ENCODE measurements at regions not wholly inside any gene's neighbourhood (a gene's known extent, or its start where the extent isn't known, plus 50 kb on each side); places are given as distances from the start of the nearest gene placed in this dataset.
"Not testable (repeated sequence)": the region's sequence is repeated elsewhere in the genome, so short reads cannot be mapped to it uniquely, and the experiment has no call there.

- TF ChIP-seq, protein P1, sequence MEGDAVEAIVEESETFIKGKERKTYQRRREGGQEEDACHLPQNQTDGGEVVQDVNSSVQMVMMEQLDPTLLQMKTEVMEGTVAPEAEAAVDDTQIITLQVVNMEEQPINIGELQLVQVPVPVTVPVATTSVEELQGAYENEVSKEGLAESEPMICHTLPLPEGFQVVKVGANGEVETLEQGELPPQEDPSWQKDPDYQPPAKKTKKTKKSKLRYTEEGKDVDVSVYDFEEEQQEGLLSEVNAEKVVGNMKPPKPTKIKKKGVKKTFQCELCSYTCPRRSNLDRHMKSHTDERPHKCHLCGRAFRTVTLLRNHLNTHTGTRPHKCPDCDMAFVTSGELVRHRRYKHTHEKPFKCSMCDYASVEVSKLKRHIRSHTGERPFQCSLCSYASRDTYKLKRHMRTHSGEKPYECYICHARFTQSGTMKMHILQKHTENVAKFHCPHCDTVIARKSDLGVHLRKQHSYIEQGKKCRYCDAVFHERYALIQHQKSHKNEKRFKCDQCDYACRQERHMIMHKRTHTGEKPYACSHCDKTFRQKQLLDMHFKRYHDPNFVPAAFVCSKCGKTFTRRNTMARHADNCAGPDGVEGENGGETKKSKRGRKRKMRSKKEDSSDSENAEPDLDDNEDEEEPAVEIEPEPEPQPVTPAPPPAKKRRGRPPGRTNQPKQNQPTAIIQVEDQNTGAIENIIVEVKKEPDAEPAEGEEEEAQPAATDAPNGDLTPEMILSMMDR (IDR thresholded peaks at IDR 0.05; ENCODE audit: partially characterized antibody, unreplicated experiment): no peak
- Mint-ChIP-seq H3K27ac (ENCODE audit: unreplicated experiment) (no peak overlapping the region), H3K27me3 (ENCODE audit: unreplicated experiment) (no peaks in the 10 kb centered on the region)
Measured at GRCh38 chr1:197985351-197985750, 68.2 kb downstream of the LHX9 start.

DNA sequence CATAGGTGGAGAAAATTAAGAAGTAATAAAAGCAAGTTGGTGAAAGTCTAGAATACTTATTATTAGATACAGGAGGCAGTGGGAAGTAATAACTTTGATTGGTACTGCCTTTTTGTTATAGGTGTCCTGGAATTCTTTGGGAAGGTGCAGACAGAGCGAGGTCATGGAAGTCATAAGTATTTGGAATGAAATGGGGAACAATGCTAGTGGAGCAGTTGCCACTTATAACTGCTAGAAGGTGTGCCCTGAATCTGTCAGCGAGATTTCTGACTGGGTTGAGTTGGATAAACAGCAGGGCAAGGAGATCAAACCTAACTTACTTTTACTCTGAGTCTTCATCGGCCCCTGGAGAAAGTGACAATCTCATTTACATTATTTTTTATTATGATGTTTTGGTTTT, 69.6 kb downstream of the LHX9 start:
- Mint-ChIP-seq H3K27me3 (ENCODE audit: unreplicated experiment) (no peaks in the 10 kb centered on the region), H3K4me1 (ENCODE audit: low read depth, unreplicated experiment) (no peaks in the 10 kb centered on the region), H3K9me3 (ENCODE audit: unreplicated experiment) (no peaks in the 10 kb centered on the region), H3K36me3 (ENCODE audit: unreplicated experiment) (no peaks in the 10 kb centered on the region), H3K4me3 (ENCODE audit: unreplicated experiment) (no peak overlapping the region), H3K27ac (ENCODE audit: unreplicated experiment) (no peak overlapping the region)
- DNase-seq: no peak
- TF ChIP-seq, protein P1 (IDR thresholded peaks at IDR 0.05; ENCODE audit: partially characterized antibody, unreplicated experiment): no peak

More at GRCh38 chr1:197985351-197985750, 68.2 kb downstream of the LHX9 start:
- no peak for DNase-seq
- Mint-ChIP-seq H3K4me3 (ENCODE audit: unreplicated experiment) (no peak overlapping the region), H3K4me1 (ENCODE audit: low read depth, unreplicated experiment) (no peaks in the 10 kb centered on the region), H3K36me3 (ENCODE audit: unreplicated experiment) (no peaks in the 10 kb centered on the region), H3K9me3 (ENCODE audit: unreplicated experiment) (no peaks in the 10 kb centered on the region)

DNA sequence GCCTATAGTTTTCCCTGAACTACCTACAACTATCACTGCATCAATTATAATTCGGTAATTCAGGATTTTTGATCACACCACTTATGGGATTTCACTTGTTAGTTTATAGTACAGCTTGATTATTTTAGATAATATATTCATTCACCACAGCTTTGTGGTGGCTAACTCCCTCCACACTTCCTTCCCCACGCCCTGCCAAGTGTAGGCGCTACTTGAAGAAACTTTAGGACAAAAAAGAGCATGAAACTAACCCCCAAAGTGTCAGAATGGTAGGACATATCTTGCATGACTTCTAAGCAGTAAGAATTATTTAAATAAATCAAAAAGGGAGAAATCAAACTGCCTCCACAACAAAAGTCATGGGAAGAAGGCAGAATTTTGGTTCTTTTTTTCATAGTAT, 70.1 kb downstream of the LHX9 start:
- H3K27me3 Mint-ChIP-seq (ENCODE audit: unreplicated experiment): no peaks in the 10 kb centered on the region
- no peak overlapping the region for H3K27ac Mint-ChIP-seq (ENCODE audit: unreplicated experiment)
- no peaks in the 10 kb centered on the region for H3K9me3 Mint-ChIP-seq (ENCODE audit: unreplicated experiment)
- H3K4me1 Mint-ChIP-seq (ENCODE audit: low read depth, unreplicated experiment): no peaks in the 10 kb centered on the region
- H3K36me3 Mint-ChIP-seq (ENCODE audit: unreplicated experiment): no peaks in the 10 kb centered on the region
- no peak overlapping the region for H3K4me3 Mint-ChIP-seq (ENCODE audit: unreplicated experiment)
- DNase-seq: no peak
- TF ChIP-seq, protein P1 (IDR thresholded peaks at IDR 0.05; ENCODE audit: partially characterized antibody, unreplicated experiment): no peak

DNA sequence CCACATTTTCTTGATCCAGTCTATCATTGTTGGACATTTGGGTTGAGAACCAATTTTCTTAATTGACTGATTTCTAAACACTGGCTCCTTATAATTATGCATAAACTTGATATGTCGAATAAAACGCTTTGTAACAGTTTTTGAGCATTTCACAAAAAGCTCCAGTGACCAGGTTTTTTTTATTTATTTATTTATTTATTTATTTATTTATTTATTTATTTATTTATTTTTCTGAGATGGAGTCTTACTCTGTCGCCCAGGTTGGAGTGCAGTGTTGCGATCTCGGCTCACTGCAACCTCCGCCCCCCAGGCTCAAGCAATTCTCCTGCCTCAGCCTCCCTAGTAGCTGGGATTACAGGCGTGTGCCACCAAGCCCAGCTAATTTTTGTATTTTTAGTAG, 71.4 kb downstream of the LHX9 start:
- DNase-seq; H3K36me3 Mint-ChIP-seq (ENCODE audit: unreplicated experiment); H3K4me1 Mint-ChIP-seq (ENCODE audit: low read depth, unreplicated experiment); H3K4me3 Mint-ChIP-seq (ENCODE audit: unreplicated experiment); H3K27ac Mint-ChIP-seq (ENCODE audit: unreplicated experiment); H3K9me3 Mint-ChIP-seq (ENCODE audit: unreplicated experiment); H3K27me3 Mint-ChIP-seq (ENCODE audit: unreplicated experiment): not testable (repeated sequence)

DNA sequence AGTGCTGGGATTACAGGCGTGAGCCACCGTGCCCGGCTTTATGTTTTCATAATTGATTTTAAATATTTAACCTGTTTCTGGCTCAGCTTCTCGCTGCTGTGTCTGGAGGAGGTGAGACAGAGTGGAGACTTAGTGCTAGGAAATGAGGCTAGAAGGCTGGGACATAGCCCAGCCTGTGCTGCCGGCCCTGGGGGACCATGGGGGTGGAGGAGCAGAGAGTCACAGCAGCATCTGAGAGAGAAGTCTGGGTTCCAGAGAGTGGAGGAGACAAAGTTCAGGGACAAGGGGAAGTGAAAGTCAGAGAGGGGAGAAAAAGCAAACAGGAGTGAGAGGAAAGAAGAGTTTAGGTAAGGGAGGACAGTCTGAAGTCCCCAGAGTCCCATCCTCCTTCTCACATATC, 71.9 kb downstream of the LHX9 start:
- no peaks in the 10 kb centered on the region for H3K4me1 Mint-ChIP-seq (ENCODE audit: low read depth, unreplicated experiment)

More for the DNA sequence above, 71.9 kb downstream of the LHX9 start:
- Mint-ChIP-seq H3K27me3 (ENCODE audit: unreplicated experiment) (no peaks in the 10 kb centered on the region), H3K9me3 (ENCODE audit: unreplicated experiment) (no peaks in the 10 kb centered on the region), H3K36me3 (ENCODE audit: unreplicated experiment) (no peaks in the 10 kb centered on the region), H3K4me3 (ENCODE audit: unreplicated experiment) (no peak overlapping the region), H3K27ac (ENCODE audit: unreplicated experiment) (no peak overlapping the region)
- TF ChIP-seq, protein P1 (IDR thresholded peaks at IDR 0.05; ENCODE audit: partially characterized antibody, unreplicated experiment): no peak
- DNase-seq: no peak

Data from glutamatergic neuron (in vitro differentiated cells).